Testis (tissue), 2 donors: ENCODE measurements at regions not wholly inside any gene's neighbourhood (a gene's known extent, or its start where the extent isn't known, plus 50 kb on each side); places are given as distances from the start of the nearest gene placed in this dataset.

Experiments
- DNase-seq: peaks from one replicate; pipeline ENCODE4 v3.0.0-alpha.2; 2019
- H3K27ac ChIP-seq, 2 donors: fragments of 200-600 bp; sonication (generic); one replicate each; pipeline ENCODE4 v1.5.1; 2019
- H3K27me3 ChIP-seq: fragments of 200-600 bp; sonication (generic); one replicate; pipeline ENCODE4 v1.5.1; 2019
- H3K36me3 ChIP-seq: fragments of 200-600 bp; sonication (generic); one replicate; pipeline ENCODE4 v1.5.1; 2017; ENCODE audit warnings: low read depth; ENCODE audit errors: missing control alignments
- H3K4me1 ChIP-seq: fragments of 200-600 bp; sonication (generic); one replicate; pipeline ENCODE4 v1.5.1; 2019
- H3K4me3 ChIP-seq, 2 donors: fragments of 200-600 bp; sonication (generic); one replicate each; pipeline ENCODE4 v1.5.1; 2017 to 2019
- H3K9me3 ChIP-seq: fragments of 200-600 bp; sonication (generic); one replicate; pipeline ENCODE4 v1.5.1; 2017
- CTCF ChIP-seq, 3 experiments: fragments of 450-650 bp in 2 of 3; fragments of 200-600 bp in 1 of 3; sonication (generic) in 1 of 3; IDR thresholded peaks; one replicate each; pipeline ENCODE4 v1.5.1; 2016 to 2019; ENCODE audit warnings: antibody characterized with exemption in 3 of 3, mild to moderate bottlenecking in 2 of 3, moderate library complexity in 1 of 3
- POLR2A ChIP-seq: fragments of 450-650 bp; IDR thresholded peaks from one replicate; pipeline ENCODE4 v1.6.1; 2017; ENCODE audit warnings: antibody characterized with exemption, mild to moderate bottlenecking, moderate library complexity
- WGBS, 2 donors: methylation state at CpG; one replicate each; pipeline ENCODE4 v1.1.5; 2018; 5-methylcytosine and 5-hydroxymethylcytosine counted together
- intact Hi-C: fragments of 100-400 bp; cut with DNase I; formaldehyde crosslinking; loops from one replicate; pipeline ENCODE4 v1.15.1; 2023; ENCODE audit warnings: low total_unique reads

- H3K4me1 ChIP-seq, result no peaks in the 10 kb centered on the region
- WGBS, 2 donors, result 95 to 100% methylated on average over 1 of the region's 1 CpG
- no peak for TF ChIP-seq CTCF (IDR thresholded peaks at IDR 0.05)
- TF ChIP-seq POLR2A, result no peak
- no peaks in the 10 kb centered on the region for H3K27me3 ChIP-seq
- H3K9me3 ChIP-seq, result no peaks in the 10 kb centered on the region
- H3K27ac ChIP-seq, result no peak overlapping the region
- no peak for DNase-seq
- intact Hi-C loops, result no loop called here
- no peak overlapping the region for H3K4me3 ChIP-seq
- H3K36me3 ChIP-seq, result no peaks in the 10 kb centered on the region
Measured at GRCh38 chr4:126691797-126692196, 941.0 kb upstream of the INTU start.

GRCh38 chr4:126697748-126698147 lies 935.0 kb upstream of the INTU start:
- Histone ChIP-seq H3K4me3 (no peak overlapping the region), H3K36me3 (no peaks in the 10 kb centered on the region), H3K27me3 (no peaks in the 10 kb centered on the region), H3K27ac (no peak overlapping the region), H3K4me1 (no peaks in the 10 kb centered on the region), H3K9me3 (no peaks in the 10 kb centered on the region)
- intact Hi-C loops, result no loop called here
- TF ChIP-seq CTCF (IDR thresholded peaks at IDR 0.05), result no peak
- no peak for TF ChIP-seq POLR2A
- 92 to 94% methylated on average over 1 of the region's 1 CpG for WGBS, 2 donors
- DNase-seq, result no peak

GRCh38 chr4:126698224-126698623 lies 934.5 kb upstream of the INTU start:
- Histone ChIP-seq H3K4me1 (no peaks in the 10 kb centered on the region), H3K4me3 (no peak overlapping the region), H3K36me3 (no peaks in the 10 kb centered on the region), H3K27me3 (no peaks in the 10 kb centered on the region), H3K9me3 (no peaks in the 10 kb centered on the region), H3K27ac (no peak overlapping the region)
- TF ChIP-seq CTCF (IDR thresholded peaks at IDR 0.05) (no peak), POLR2A (no peak)
- WGBS, 2 donors, result 93 to 98% methylated on average over 3 of the region's 3 CpGs
- no peak for DNase-seq
- intact Hi-C loops, result no loop called here

- H3K9me3 ChIP-seq, result no peaks in the 10 kb centered on the region
- no peak overlapping the region for H3K4me3 ChIP-seq
- H3K27me3 ChIP-seq, result no peaks in the 10 kb centered on the region
- H3K4me1 ChIP-seq, result no peaks in the 10 kb centered on the region
- TF ChIP-seq CTCF (IDR thresholded peaks at IDR 0.05) (no peak), POLR2A (no peak)
- 92 to 97% methylated on average over 2 of the region's 2 CpGs for WGBS, 2 donors
- intact Hi-C loops, result no loop called here
- no peak overlapping the region for H3K27ac ChIP-seq
- no peak for DNase-seq
- H3K36me3 ChIP-seq, result no peaks in the 10 kb centered on the region
Measured at GRCh38 chr4:126701756-126702155, 931.0 kb upstream of the INTU start.

GRCh38 chr4:126702747-126703146 lies 930.0 kb upstream of the INTU start:
- Histone ChIP-seq H3K27ac (no peak overlapping the region), H3K4me1 (no peaks in the 10 kb centered on the region), H3K9me3 (no peaks in the 10 kb centered on the region), H3K27me3 (no peaks in the 10 kb centered on the region), H3K4me3 (no peak overlapping the region), H3K36me3 (no peaks in the 10 kb centered on the region)
- DNase-seq, result no peak
- TF ChIP-seq CTCF (IDR thresholded peaks at IDR 0.05), result no peak
- no peak for TF ChIP-seq POLR2A
- 79% methylated on average over 1 of the region's 1 CpG for WGBS, 2 donors
- intact Hi-C loops, result no loop called here
